Keratinocyte (primary cell): ENCODE measurements at regions not wholly inside any gene's neighbourhood (a gene's known extent, or its start where the extent isn't known, plus 50 kb on each side); places are given as distances from the start of the nearest gene placed in this dataset.

ENCODE experiments used
- DNase-seq: peaks from one replicate; pipeline ENCODE4 v3.0.0-alpha.2; 2011; ENCODE audit warnings: low read depth, missing footprints, low spot score
- FAIRE-seq: peaks from 2 replicates; lab custom pipeline; 2011; peaks lifted over from hg19 to GRCh38; lab: Jason Lieb, UNC
- H2AFZ ChIP-seq: 2 replicates; pipeline ENCODE4 v1.6.0; 2012; ENCODE audit warnings: low read length, control low read depth, inconsistent platforms; ENCODE audit not compliant: control insufficient read depth
- H3K27ac ChIP-seq: 2 replicates; pipeline ENCODE4 v1.5.1; 2011; ENCODE audit warnings: low read length; ENCODE audit not compliant: control insufficient read depth, insufficient read depth
- H3K27me3 ChIP-seq: 3 replicates; pipeline ENCODE4 v1.6.0; 2011; ENCODE audit warnings: low read length; ENCODE audit not compliant: control insufficient read depth, insufficient read depth; ENCODE audit errors: extremely low read depth
- H3K36me3 ChIP-seq, 2 experiments: 2 replicates in 1 of 2; 3 replicates in 1 of 2; pipeline ENCODE4 v1.5.1; 2011; ENCODE audit warnings: low read length in 2 of 2, mild to moderate bottlenecking in 1 of 2; ENCODE audit not compliant: control insufficient read depth in 2 of 2, insufficient read depth in 2 of 2; ENCODE audit errors: extremely low read depth in 1 of 2
- H3K4me1 ChIP-seq: 3 replicates; pipeline ENCODE4 v1.5.1; 2011; ENCODE audit warnings: low read length; ENCODE audit not compliant: control insufficient read depth, insufficient read depth; ENCODE audit errors: extremely low read depth
- H3K4me2 ChIP-seq: 3 replicates; pipeline ENCODE4 v1.6.0; 2011; ENCODE audit warnings: low read depth, low read length; ENCODE audit not compliant: control insufficient read depth, insufficient read depth; ENCODE audit errors: extremely low read depth
- H3K4me3 ChIP-seq, 3 experiments: fragments of 200-600 bp in 1 of 3; sonication (generic) in 1 of 3; 2 replicates in 2 of 3; 3 replicates in 1 of 3; pipeline ENCODE4 v1.5.1; 2011 to 2016; ENCODE audit warnings: low read length in 3 of 3, mild to moderate bottlenecking in 3 of 3, control low read depth in 2 of 3, inconsistent platforms in 1 of 3, low read depth in 1 of 3, mixed read lengths in 1 of 3, mixed run types in 1 of 3, moderate library complexity in 1 of 3; ENCODE audit not compliant: control insufficient read depth in 2 of 3, insufficient read depth in 2 of 3; ENCODE audit errors: extremely low read depth in 1 of 3
- H3K79me2 ChIP-seq: 2 replicates; pipeline ENCODE4 v1.6.0; 2012; ENCODE audit warnings: low read length; ENCODE audit not compliant: control insufficient read depth, insufficient read depth
- H3K9ac ChIP-seq: 3 replicates; pipeline ENCODE4 v1.6.0; 2011; ENCODE audit warnings: low read length; ENCODE audit not compliant: control insufficient read depth, insufficient read depth; ENCODE audit errors: extremely low read depth
- H3K9me1 ChIP-seq: 3 replicates; pipeline ENCODE4 v1.6.0; 2011; ENCODE audit warnings: low read length; ENCODE audit not compliant: control insufficient read depth, insufficient read depth; ENCODE audit errors: extremely low read depth
- H3K9me3 ChIP-seq: 2 replicates; pipeline ENCODE4 v1.5.1; 2012; ENCODE audit warnings: low read depth, low read length; ENCODE audit not compliant: control insufficient read depth
- H4K20me1 ChIP-seq: 3 replicates; pipeline ENCODE4 v1.6.0; 2011; ENCODE audit warnings: low read length; ENCODE audit not compliant: control insufficient read depth, insufficient read depth; ENCODE audit errors: extremely low read depth
- CTCF ChIP-seq, 3 experiments: IDR thresholded peaks in 1 of 3; conservative IDR thresholded peaks in 1 of 3; optimal IDR thresholded peaks in 1 of 3; 2 replicates in 2 of 3; 3 replicates in 1 of 3; pipeline versions ENCODE3 to v1.5.1; 2011; ENCODE audit warnings: low read length in 3 of 3, mild to moderate bottlenecking in 3 of 3, moderate library complexity in 2 of 3, control low read depth in 1 of 3, inconsistent platforms in 1 of 3; ENCODE audit not compliant: insufficient read depth in 2 of 3; ENCODE audit errors: extremely low read depth in 1 of 3
- EZH2 ChIP-seq: IDR thresholded peaks from one replicate; pipeline ENCODE4 v1.6.1; 2012; ENCODE audit warnings: inconsistent platforms, mild to moderate bottlenecking, low read length, moderate library complexity
- dilution Hi-C: fragments of 300-500 bp; cut with MboI; formaldehyde crosslinking; loops from one replicate; pipeline ENCODE4 v1.7.0; 2020; ENCODE audit warnings: low sequenced_read_pairs; ENCODE audit not compliant: extremely low pct_ligation_motif_present

DNA sequence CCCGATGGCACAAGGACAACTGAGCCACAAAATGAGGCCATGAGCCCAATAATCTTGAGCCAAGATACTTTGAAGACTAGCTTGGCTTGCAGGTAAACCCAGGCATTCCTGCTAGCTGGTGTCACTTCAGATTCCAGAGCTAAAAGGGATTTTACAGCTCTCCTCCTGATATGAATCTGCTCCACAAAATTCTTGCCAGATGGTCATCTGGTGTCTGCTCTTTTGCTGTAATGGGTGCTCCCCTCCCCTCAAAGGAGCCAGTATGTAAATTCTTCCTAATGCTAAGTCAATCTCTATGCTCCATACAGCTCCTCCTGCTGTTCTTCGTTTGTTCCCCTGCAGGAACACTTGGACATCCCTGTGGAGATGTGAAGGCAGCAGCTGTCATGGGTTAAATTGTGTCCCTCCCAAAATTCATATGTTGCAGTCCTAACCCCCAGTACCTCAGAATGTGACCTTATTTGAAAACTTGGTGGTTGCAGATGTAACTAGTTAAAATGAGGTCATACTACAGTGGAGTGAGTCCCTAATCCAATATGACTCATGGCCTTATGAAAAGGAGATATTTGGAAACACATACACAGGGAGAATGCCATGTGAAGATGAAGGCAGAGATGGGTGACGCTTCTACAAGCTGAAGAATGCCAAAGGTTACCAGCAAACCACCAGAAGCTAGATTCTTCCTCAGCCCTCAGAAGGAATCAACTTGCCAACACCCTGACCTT lies 180.6 kb upstream of the PALMD start:
- dilution Hi-C loops, result no loop called here
- H3K4me3 ChIP-seq, result no peak overlapping the region
- no peak overlapping the region for H3K9ac ChIP-seq
- no peak for FAIRE-seq
- no peak overlapping the region for H3K27ac ChIP-seq
- TF ChIP-seq EZH2 (no peak), CTCF (optimal IDR thresholded peaks at IDR 0.05 in 1 of 3, IDR thresholded peaks at IDR 0.05 in 1 of 3, conservative IDR thresholded peaks at IDR 0.05 in 1 of 3; ENCODE audit: extremely low read depth in 1 of 3, insufficient read depth in 2 of 3, low read length in 3 of 3) (no peak)
- no peaks in the 10 kb centered on the region for H3K9me3 ChIP-seq
- no peaks in the 10 kb centered on the region for H3K4me1 ChIP-seq
- H4K20me1 ChIP-seq, result no peaks in the 10 kb centered on the region
- no peaks in the 10 kb centered on the region for H3K79me2 ChIP-seq
- no peaks in the 10 kb centered on the region for H3K9me1 ChIP-seq
- no peak overlapping the region for H3K4me2 ChIP-seq
- no peaks in the 10 kb centered on the region for H3K36me3 ChIP-seq
- H2AFZ ChIP-seq, result no peak overlapping the region
- H3K27me3 ChIP-seq, result no peaks in the 10 kb centered on the region
- no peak for DNase-seq

- FAIRE-seq (no peak), DNase-seq (no peak)
- Histone ChIP-seq H3K4me2 (no peak overlapping the region), H3K4me3 (no peak overlapping the region), H3K27me3 (no peaks in the 10 kb centered on the region), H4K20me1 (no peaks in the 10 kb centered on the region), H3K9ac (no peak overlapping the region), H3K9me1 (no peaks in the 10 kb centered on the region), H3K4me1 (no peaks in the 10 kb centered on the region), H2AFZ (no peak overlapping the region), H3K27ac (no peak overlapping the region), H3K9me3 (no peaks in the 10 kb centered on the region), H3K36me3 (no peaks in the 10 kb centered on the region), H3K79me2 (no peaks in the 10 kb centered on the region)
- dilution Hi-C loops, result no loop called here
- TF ChIP-seq CTCF (optimal IDR thresholded peaks at IDR 0.05 in 1 of 3, IDR thresholded peaks at IDR 0.05 in 1 of 3, conservative IDR thresholded peaks at IDR 0.05 in 1 of 3; ENCODE audit: extremely low read depth in 1 of 3, insufficient read depth in 2 of 3, low read length in 3 of 3), result no peak
- no peak for TF ChIP-seq EZH2
Measured at GRCh38 chr1:99467645-99468044, 178.3 kb upstream of the PALMD start.
